Heart left ventricle (tissue), 16 donors: ENCODE measurements at regions not wholly inside any gene's neighbourhood (a gene's known extent, or its start where the extent isn't known, plus 50 kb on each side); places are given as distances from the start of the nearest gene placed in this dataset.

Source experiments
- ATAC-seq, 4 donors: fragments of 200-7000 bp; cut with Tn5 transposase; one replicate each; pipeline ENCODE4 v1.9.1; 2020 to 2022; ENCODE audit warnings: moderate library complexity in 4 of 4, mild to moderate bottlenecking in 3 of 4, moderate number of reproducible peaks in 1 of 4
- DNase-seq, 5 donors: peaks; one replicate each; pipeline ENCODE4 v3.0.0-alpha.2; 2020
- H3K27ac ChIP-seq, 12 donors: fragments of 200-600 bp; sonication (generic) in 4 of 12; one replicate each; pipeline versions ENCODE4 v1.5.0 to v1.8.0; 2016 to 2022; ENCODE audit warnings: mild to moderate bottlenecking in 2 of 12
- H3K27me3 ChIP-seq, 9 donors: fragments of 200-600 bp; sonication (generic) in 2 of 9; one replicate each; pipeline versions ENCODE4 v1.5.1 to v1.8.0; 2016 to 2022; ENCODE audit warnings: mild to moderate bottlenecking in 3 of 9
- H3K36me3 ChIP-seq, 9 donors: fragments of 200-600 bp; sonication (generic) in 2 of 9; one replicate each; pipeline versions ENCODE4 v1.5.0 to v1.8.0; 2018 to 2022; ENCODE audit warnings: mild to moderate bottlenecking in 2 of 9
- H3K4me1 ChIP-seq, 12 donors: fragments of 200-600 bp; sonication (generic) in 4 of 12; one replicate each; pipeline versions ENCODE4 v1.5.0 to v1.8.0; 2016 to 2022; ENCODE audit warnings: mild to moderate bottlenecking in 3 of 12
- H3K4me3 ChIP-seq, 12 donors: fragments of 200-600 bp; sonication (generic) in 4 of 12; one replicate each; pipeline versions ENCODE4 v1.5.0 to v1.8.0; 2017 to 2022; ENCODE audit warnings: mild to moderate bottlenecking in 9 of 12, moderate library complexity in 4 of 12
- H3K9me3 ChIP-seq, 12 donors: fragments of 200-600 bp; sonication (generic) in 4 of 12; one replicate each; pipeline versions ENCODE4 v1.5.0 to v1.8.0; 2016 to 2022; ENCODE audit warnings: mild to moderate bottlenecking in 1 of 12
- CTCF ChIP-seq, 12 donors: fragments of 200-600 bp; sonication (generic) in 4 of 12; IDR thresholded peaks; one replicate each; pipeline versions ENCODE4 v1.5.0 to v1.8.0; 2018 to 2022; ENCODE audit warnings: antibody characterized with exemption in 12 of 12, mild to moderate bottlenecking in 5 of 12
- POLR2A ChIP-seq, 2 donors: fragments of 450-650 bp; IDR thresholded peaks; one replicate each; pipeline ENCODE4 v1.6.1; 2017; ENCODE audit warnings: antibody characterized with exemption in 2 of 2, mild to moderate bottlenecking in 2 of 2, moderate library complexity in 2 of 2
- WGBS, 4 donors: extraction: QIAGEN DNeasy Blood & Tissue Kit in 2 of 4; methylation state at CpG; one replicate each; pipeline versions ENCODE4 v1.1.5 to v1.1.7; 2013 to 2018; 5-methylcytosine and 5-hydroxymethylcytosine counted together
- intact Hi-C, 10 donors: fragments of 100-400 bp; cut with DNase I; formaldehyde crosslinking; loops; one replicate each; pipeline versions ENCODE4 v1.11.1 to v1.14.2; 2022
- donor health status: ischemic (EF 13 %, LVEDD 7.1; RV severe dilation, severe dysfunction).
- donor health status: healthy with polysubstance abuse.
- donor health status: DM: no; HTN: yes; CAD: no.
- donor health status: DM: no; HTN: no; CAD: no.
- donor health status: ischemic (EF 25% LVEDD 6.9; RV normal size, moderate dysfunction).
- donor health status: ischemic (EF 25% LVEDD 5.7; RV mildly dilated, moderate dysfunction).
- donor health status: healthy.
- donor health status: DM: yes; HTN: yes; CAD: no.
- donor health status: ischemic (EF 35%, LVEDD 5.7; RV mildly dilated, moderate dysfunction).
- donor health status: nonischemic (EF 11% LVEDD 7.7; RV severe dilation, severe dysfunction).
- donor health status: DM: yes; HTN: yes; CAD: no.
- donor health status: PGD.
- donor health status: ischemic (EF 29% LVEDD 5.4; RV normal size, mild dysfunction).
- donor health status: nonischemic (EF 23%, LVEDD 6.1; RV moderate dilation, normal function).

- H3K36me3 ChIP-seq: no peaks in the 10 kb centered on the region
- no peaks in the 10 kb centered on the region for H3K27me3 ChIP-seq
- ATAC-seq (no peak), DNase-seq (no peak)
- intact Hi-C loops: no loop called here
- H3K4me3 ChIP-seq: no peak overlapping the region
- H3K9me3 ChIP-seq: no peaks in the 10 kb centered on the region
- peaks cover 0 to 4% (median 0%) of the 10 kb centered on the region in 12 donors for H3K4me1 ChIP-seq
- TF ChIP-seq POLR2A (IDR thresholded peaks at IDR 0.05) (no peak), CTCF (IDR thresholded peaks at IDR 0.05) (no peak)
- 81 to 89% (median 86%) methylated on average over 2 of the region's 2 CpGs for WGBS, 4 donors
- H3K27ac ChIP-seq: no peak overlapping the region
These were observed 646.0 kb upstream of the CCDC54 start for GRCh38 chr3:106731230-106731629.

- no peaks in the 10 kb centered on the region for H3K27me3 ChIP-seq
- no peak overlapping the region for H3K27ac ChIP-seq
- intact Hi-C loops: no loop called here
- no peaks in the 10 kb centered on the region for H3K4me1 ChIP-seq
- H3K36me3 ChIP-seq: no peaks in the 10 kb centered on the region
- H3K9me3 ChIP-seq: no peaks in the 10 kb centered on the region
- DNase-seq: no peak
- no peak for ATAC-seq
- WGBS, 4 donors: 88 to 91% (median 90%) methylated on average over 1 of the region's 1 CpG
- TF ChIP-seq POLR2A (IDR thresholded peaks at IDR 0.05) (no peak), CTCF (IDR thresholded peaks at IDR 0.05) (no peak)
- no peak overlapping the region for H3K4me3 ChIP-seq
These were observed 642.5 kb upstream of the CCDC54 start for GRCh38 chr3:106734712-106735111.

GRCh38 chr3:106737265-106737664, 640.0 kb upstream of the CCDC54 start:
- H3K4me3 ChIP-seq: no peak overlapping the region
- H3K27me3 ChIP-seq: no peaks in the 10 kb centered on the region
- no peak overlapping the region for H3K27ac ChIP-seq
- H3K4me1 ChIP-seq: peaks cover 0 to 5% (median 0%) of the 10 kb centered on the region in 12 donors
- intact Hi-C loops: no loop called here
- TF ChIP-seq CTCF (IDR thresholded peaks at IDR 0.05): no peak
- TF ChIP-seq POLR2A (IDR thresholded peaks at IDR 0.05): no peak
- no peaks in the 10 kb centered on the region for H3K9me3 ChIP-seq
- 93 to 96% (median 94%) methylated on average over 1 of the region's 1 CpG for WGBS, 4 donors
- DNase-seq (no peak), ATAC-seq (no peak)
- no peaks in the 10 kb centered on the region for H3K36me3 ChIP-seq

GRCh38 chr3:106740116-106740515, 637.1 kb upstream of the CCDC54 start:
- Histone ChIP-seq H3K9me3 (no peaks in the 10 kb centered on the region), H3K4me1 (peaks cover 0 to 5% (median 0%) of the 10 kb centered on the region in 12 donors), H3K4me3 (no peak overlapping the region), H3K27me3 (no peaks in the 10 kb centered on the region), H3K36me3 (no peaks in the 10 kb centered on the region), H3K27ac (no peak overlapping the region)
- ATAC-seq: no peak
- TF ChIP-seq CTCF (IDR thresholded peaks at IDR 0.05) (no peak), POLR2A (IDR thresholded peaks at IDR 0.05) (no peak)
- intact Hi-C loops: no loop called here
- DNase-seq: no peak
- 38 to 62% (median 56%) methylated on average over 1 of the region's 1 CpG for WGBS, 4 donors
